ENCODE measurements at regions not wholly inside any gene's neighbourhood (a gene's known extent, or its start where the extent isn't known, plus 50 kb on each side); places are given as distances from the start of the nearest gene placed in this dataset.
"Not testable (repeated sequence)": the region's sequence is repeated elsewhere in the genome, so short reads cannot be mapped to it uniquely, and the experiment has no call there.

GRCh38 chr7:50920031-50920635, 137.4 kb upstream of the GRB10 start:
- H3K4me3 ChIP-seq = no peak overlapping the region
- no peaks in the 10 kb centered on the region for H3K36me3 ChIP-seq
- H3K27me3 ChIP-seq = no peaks in the 10 kb centered on the region
- ATAC-seq (no peak), DNase-seq (no peak)
- H3K4me1 ChIP-seq = no peaks in the 10 kb centered on the region
- H3K9me3 ChIP-seq = no peaks in the 10 kb centered on the region
- H3K27ac ChIP-seq = no peak overlapping the region
- intact Hi-C loops (cut with DNase I) = no loop called here
- no peak for TF ChIP-seq CTCF (IDR thresholded peaks at IDR 0.05)

- intact Hi-C loops (cut with DNase I) = no loop called here
- no peak for DNase-seq
- no peaks in the 10 kb centered on the region for H3K36me3 ChIP-seq
- H3K9me3 ChIP-seq = no peaks in the 10 kb centered on the region
- no peaks in the 10 kb centered on the region for H3K27me3 ChIP-seq
- no peak overlapping the region for H3K27ac ChIP-seq
- H3K4me1 ChIP-seq = no peaks in the 10 kb centered on the region
- no peak overlapping the region for H3K4me3 ChIP-seq
- TF ChIP-seq CTCF (IDR thresholded peaks at IDR 0.05) = no peak
- no peak for ATAC-seq
Observed at GRCh38 chr7:50915621-50916020, 132.9 kb upstream of the GRB10 start.

GRCh38 chr7:50914460-50914859, 131.8 kb upstream of the GRB10 start:
- Histone ChIP-seq H3K4me1 (no peaks in the 10 kb centered on the region), H3K4me3 (no peak overlapping the region), H3K9me3 (no peaks in the 10 kb centered on the region), H3K36me3 (no peaks in the 10 kb centered on the region), H3K27me3 (no peaks in the 10 kb centered on the region), H3K27ac (no peak overlapping the region)
- intact Hi-C loops (cut with DNase I) = no loop called here
- ATAC-seq = no peak
- no peak for DNase-seq
- no peak for TF ChIP-seq CTCF (IDR thresholded peaks at IDR 0.05)

GRCh38 chr7:50908628-50909290, 126.1 kb upstream of the GRB10 start:
- TF ChIP-seq CTCF (IDR thresholded peaks at IDR 0.05) = no peak
- Histone ChIP-seq H3K36me3 (no peaks in the 10 kb centered on the region), H3K27ac (no peak overlapping the region), H3K4me1 (no peaks in the 10 kb centered on the region), H3K27me3 (no peaks in the 10 kb centered on the region), H3K9me3 (no peaks in the 10 kb centered on the region), H3K4me3 (no peak overlapping the region)
- DNase-seq (no peak), ATAC-seq (no peak)
- intact Hi-C loops (cut with DNase I) = no loop called here

GRCh38 chr7:50898604-50899477, 116.1 kb upstream of the GRB10 start:
- DNase-seq; H3K27me3 ChIP-seq; H3K4me3 ChIP-seq; ATAC-seq; H3K27ac ChIP-seq; H3K4me1 ChIP-seq; H3K36me3 ChIP-seq; intact Hi-C loops (cut with DNase I); H3K9me3 ChIP-seq: not testable (repeated sequence)

GRCh38 chr7:50887061-50887460, 104.4 kb upstream of the GRB10 start:
- H3K27ac ChIP-seq; H3K27me3 ChIP-seq; ATAC-seq; H3K4me1 ChIP-seq; H3K4me3 ChIP-seq; H3K9me3 ChIP-seq; DNase-seq; intact Hi-C loops (cut with DNase I); H3K36me3 ChIP-seq: not testable (repeated sequence)

All from upper lobe of right lung (tissue), 1 donor.